Vagina (tissue), 2 donors: ENCODE measurements at regions not wholly inside any gene's neighbourhood (a gene's known extent, or its start where the extent isn't known, plus 50 kb on each side); places are given as distances from the start of the nearest gene placed in this dataset.

Source experiments
- DNase-seq, 2 donors: peaks; one replicate each; pipeline ENCODE4 v3.0.0-alpha.2; 2017; ENCODE audit errors: extremely low spot score in 2 of 2
- H3K27ac ChIP-seq: fragments of 200-600 bp; sonication (generic); one replicate; pipeline ENCODE4 v1.5.1; 2019
- H3K27me3 ChIP-seq: fragments of 200-600 bp; sonication (generic); one replicate; pipeline ENCODE4 v1.5.1; 2019
- H3K36me3 ChIP-seq, 2 donors: fragments of 200-600 bp; sonication (generic); one replicate each; pipeline ENCODE4 v1.5.1; 2017 to 2019
- H3K4me1 ChIP-seq: fragments of 200-600 bp; sonication (generic); one replicate; pipeline ENCODE4 v1.5.1; 2019
- H3K4me3 ChIP-seq, 2 donors: fragments of 200-600 bp; sonication (generic); 1 replicate in 1 of 2; 2 replicates in 1 of 2; pipeline ENCODE4 v1.5.1; 2016 to 2019
- H3K9me3 ChIP-seq: fragments of 200-600 bp; sonication (generic); one replicate; pipeline ENCODE4 v1.5.1; 2019
- POLR2A ChIP-seq, 2 donors: fragments of 450-650 bp; IDR thresholded peaks; one replicate each; pipeline ENCODE4 v1.6.1; 2017; ENCODE audit warnings: antibody characterized with exemption in 2 of 2, mild to moderate bottlenecking in 2 of 2, moderate library complexity in 2 of 2
- POLR2AphosphoS5 ChIP-seq, 2 donors: sonication (generic); formaldehyde crosslinking; IDR thresholded peaks; one replicate each; pipeline ENCODE4 v1.9.0; 2017; ENCODE audit warnings: antibody characterized with exemption in 2 of 2, mild to moderate bottlenecking in 2 of 2, low read depth in 1 of 2; ENCODE audit not compliant: insufficient read depth in 1 of 2
- intact Hi-C: fragments of 100-400 bp; cut with DNase I; formaldehyde crosslinking; loops from one replicate; pipeline ENCODE4 v1.15.1; 2023
- TF ChIP-seq, protein P1 (sequence below), 3 experiments: fragments of 450-650 bp in 2 of 3; fragments of 200-600 bp in 1 of 3; sonication (generic) in 1 of 3; IDR thresholded peaks; one replicate each; pipeline ENCODE4 v1.5.1; 2017 to 2019; ENCODE audit warnings: antibody characterized with exemption in 3 of 3, mild to moderate bottlenecking in 2 of 3, moderate library complexity in 2 of 3

DNA sequence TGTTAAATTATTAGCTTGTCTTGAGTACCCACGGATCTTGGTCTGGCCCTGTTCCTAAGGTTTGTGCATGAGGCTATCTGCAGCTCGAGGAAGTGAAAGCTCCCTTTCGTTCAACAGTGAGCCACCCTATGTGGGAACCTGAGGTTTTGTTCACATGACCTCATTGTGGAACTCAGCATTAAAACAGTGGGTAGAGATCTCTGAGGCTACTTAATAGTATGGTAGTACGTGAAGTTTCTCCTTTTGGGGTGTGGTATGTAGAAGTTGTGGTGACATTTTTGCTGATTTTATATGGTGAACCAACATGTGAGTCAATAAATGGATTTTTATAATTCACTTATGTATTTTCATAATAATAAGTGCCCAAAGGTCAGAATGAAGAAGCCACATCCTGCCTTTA is 252.7 kb upstream of the FERD3L start:
- no peak for TF ChIP-seq POLR2A (IDR thresholded peaks at IDR 0.05)
- TF ChIP-seq POLR2AphosphoS5 (IDR thresholded peaks at IDR 0.05; ENCODE audit: insufficient read depth in 1 of 2, low read depth in 1 of 2), result no peak
- Histone ChIP-seq H3K27ac (no peak overlapping the region), H3K27me3 (no peaks in the 10 kb centered on the region), H3K4me1 (no peaks in the 10 kb centered on the region), H3K9me3 (no peaks in the 10 kb centered on the region), H3K36me3 (no peaks in the 10 kb centered on the region), H3K4me3 (no peak overlapping the region)
- DNase-seq, result no peak
- intact Hi-C loops, result no loop called here

DNA sequence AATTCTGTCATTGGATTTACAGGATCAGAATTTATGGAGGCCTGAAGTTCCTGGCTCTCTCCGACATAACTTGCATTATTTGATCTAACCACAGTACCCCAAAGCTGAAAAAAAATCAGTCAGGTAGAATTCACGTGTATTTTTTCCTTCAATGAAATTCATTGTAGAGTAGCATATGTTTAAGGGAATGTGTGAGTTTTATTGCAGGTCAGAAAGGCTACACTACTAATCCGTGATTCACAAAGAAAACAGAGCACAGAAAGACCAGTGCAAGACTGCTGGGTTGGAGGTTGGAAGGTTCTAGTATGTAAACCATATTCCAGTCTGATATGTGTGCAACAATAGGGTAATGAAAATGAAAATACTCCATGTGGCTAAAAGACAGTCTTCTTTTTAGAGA is 247.0 kb upstream of the FERD3L start:
- H3K4me1 ChIP-seq, result no peaks in the 10 kb centered on the region
- no peak for DNase-seq
- H3K4me3 ChIP-seq, result no peak overlapping the region
- no peaks in the 10 kb centered on the region for H3K36me3 ChIP-seq
- no peaks in the 10 kb centered on the region for H3K27me3 ChIP-seq
- intact Hi-C loops, result no loop called here
- TF ChIP-seq, protein P1, sequence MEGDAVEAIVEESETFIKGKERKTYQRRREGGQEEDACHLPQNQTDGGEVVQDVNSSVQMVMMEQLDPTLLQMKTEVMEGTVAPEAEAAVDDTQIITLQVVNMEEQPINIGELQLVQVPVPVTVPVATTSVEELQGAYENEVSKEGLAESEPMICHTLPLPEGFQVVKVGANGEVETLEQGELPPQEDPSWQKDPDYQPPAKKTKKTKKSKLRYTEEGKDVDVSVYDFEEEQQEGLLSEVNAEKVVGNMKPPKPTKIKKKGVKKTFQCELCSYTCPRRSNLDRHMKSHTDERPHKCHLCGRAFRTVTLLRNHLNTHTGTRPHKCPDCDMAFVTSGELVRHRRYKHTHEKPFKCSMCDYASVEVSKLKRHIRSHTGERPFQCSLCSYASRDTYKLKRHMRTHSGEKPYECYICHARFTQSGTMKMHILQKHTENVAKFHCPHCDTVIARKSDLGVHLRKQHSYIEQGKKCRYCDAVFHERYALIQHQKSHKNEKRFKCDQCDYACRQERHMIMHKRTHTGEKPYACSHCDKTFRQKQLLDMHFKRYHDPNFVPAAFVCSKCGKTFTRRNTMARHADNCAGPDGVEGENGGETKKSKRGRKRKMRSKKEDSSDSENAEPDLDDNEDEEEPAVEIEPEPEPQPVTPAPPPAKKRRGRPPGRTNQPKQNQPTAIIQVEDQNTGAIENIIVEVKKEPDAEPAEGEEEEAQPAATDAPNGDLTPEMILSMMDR (IDR thresholded peaks at IDR 0.05), result no peak
- no peak for TF ChIP-seq POLR2A (IDR thresholded peaks at IDR 0.05)
- no peak for TF ChIP-seq POLR2AphosphoS5 (IDR thresholded peaks at IDR 0.05; ENCODE audit: insufficient read depth in 1 of 2, low read depth in 1 of 2)
- H3K27ac ChIP-seq, result no peak overlapping the region
- no peaks in the 10 kb centered on the region for H3K9me3 ChIP-seq

DNA sequence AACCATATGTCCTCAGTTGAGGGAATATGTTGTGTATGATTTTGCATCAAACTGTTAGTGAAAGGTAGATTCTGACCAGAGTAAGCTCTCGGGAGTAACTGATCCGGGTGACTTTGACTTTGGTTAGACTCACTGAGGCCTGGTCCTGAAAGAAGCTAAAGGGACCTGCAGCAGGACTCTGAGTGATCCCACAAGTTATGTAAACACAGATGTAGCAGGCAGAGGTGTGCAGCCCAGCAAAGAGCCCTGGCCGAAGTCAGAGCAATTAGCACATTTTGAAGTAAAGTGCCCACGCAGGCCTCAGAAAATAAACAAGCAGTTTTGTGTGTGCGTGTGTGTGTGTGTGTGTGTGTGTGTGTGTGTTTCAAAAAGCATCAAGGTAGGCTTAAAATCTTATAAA is 245.6 kb upstream of the FERD3L start:
- no peaks in the 10 kb centered on the region for H3K9me3 ChIP-seq
- TF ChIP-seq POLR2AphosphoS5 (IDR thresholded peaks at IDR 0.05; ENCODE audit: insufficient read depth in 1 of 2, low read depth in 1 of 2), result no peak
- TF ChIP-seq, protein P1 (IDR thresholded peaks at IDR 0.05), result no peak
- no peak for TF ChIP-seq POLR2A (IDR thresholded peaks at IDR 0.05)
- H3K36me3 ChIP-seq, result no peaks in the 10 kb centered on the region
- intact Hi-C loops, result no loop called here
- H3K27me3 ChIP-seq, result no peaks in the 10 kb centered on the region
- no peaks in the 10 kb centered on the region for H3K4me1 ChIP-seq
- DNase-seq, result no peak
- no peak overlapping the region for H3K4me3 ChIP-seq
- H3K27ac ChIP-seq, result no peak overlapping the region

DNA sequence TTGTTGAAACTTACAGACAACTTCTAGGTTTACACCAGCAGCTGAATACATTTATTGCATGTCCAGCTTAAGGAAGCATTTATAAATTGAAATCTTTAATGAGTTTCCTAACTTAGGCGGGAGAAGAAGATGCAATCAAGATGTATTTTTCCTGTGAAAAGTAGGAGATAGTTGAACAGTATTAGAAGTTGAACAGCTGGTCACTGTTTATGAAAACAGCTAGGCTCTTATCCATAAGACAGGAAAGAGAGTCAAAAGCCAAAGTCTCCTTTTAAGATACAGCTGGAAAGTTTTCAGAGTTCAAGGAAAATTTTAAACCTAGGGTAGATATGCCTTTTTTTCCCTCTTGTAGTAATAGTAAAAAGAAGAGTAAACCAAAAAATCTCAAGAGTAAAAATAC is 236.1 kb upstream of the FERD3L start:
- H3K27ac ChIP-seq, result no peak overlapping the region
- no peaks in the 10 kb centered on the region for H3K36me3 ChIP-seq
- DNase-seq, result no peak
- no peaks in the 10 kb centered on the region for H3K27me3 ChIP-seq
- H3K4me3 ChIP-seq, result no peak overlapping the region
- H3K4me1 ChIP-seq, result no peaks in the 10 kb centered on the region
- intact Hi-C loops, result no loop called here
- H3K9me3 ChIP-seq, result no peaks in the 10 kb centered on the region
- TF ChIP-seq, protein P1 (IDR thresholded peaks at IDR 0.05), result no peak
- no peak for TF ChIP-seq POLR2A (IDR thresholded peaks at IDR 0.05)
- no peak for TF ChIP-seq POLR2AphosphoS5 (IDR thresholded peaks at IDR 0.05; ENCODE audit: insufficient read depth in 1 of 2, low read depth in 1 of 2)

DNA sequence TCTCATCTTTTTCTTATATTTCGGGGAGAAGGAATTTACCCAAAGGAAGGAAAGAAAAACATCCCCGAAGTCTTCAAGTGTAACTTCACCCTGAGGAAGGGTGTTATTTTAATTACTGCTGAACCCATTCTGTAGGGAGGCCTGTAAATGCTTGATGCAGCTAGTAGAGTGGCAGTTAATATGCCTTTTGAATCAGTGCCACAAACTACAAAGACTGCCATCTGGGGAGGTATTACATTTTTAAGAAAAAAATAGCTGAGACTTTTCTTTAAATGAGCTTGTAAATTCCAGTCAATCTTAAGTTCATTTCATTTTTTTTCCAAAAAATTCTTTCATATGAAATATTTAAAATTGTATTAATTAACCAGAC is 233.1 kb upstream of the FERD3L start:
- Histone ChIP-seq H3K9me3 (no peaks in the 10 kb centered on the region), H3K36me3 (no peaks in the 10 kb centered on the region), H3K4me3 (no peak overlapping the region), H3K27ac (no peak overlapping the region), H3K27me3 (no peaks in the 10 kb centered on the region), H3K4me1 (no peaks in the 10 kb centered on the region)
- DNase-seq, result no peak
- TF ChIP-seq POLR2AphosphoS5 (IDR thresholded peaks at IDR 0.05; ENCODE audit: insufficient read depth in 1 of 2, low read depth in 1 of 2), result no peak
- TF ChIP-seq, protein P1 (IDR thresholded peaks at IDR 0.05), result no peak
- TF ChIP-seq POLR2A (IDR thresholded peaks at IDR 0.05), result no peak
- intact Hi-C loops, result no loop called here
